Fibroblast of mammary gland (primary cell): ENCODE measurements at regions not wholly inside any gene's neighbourhood (a gene's known extent, or its start where the extent isn't known, plus 50 kb on each side); places are given as distances from the start of the nearest gene placed in this dataset.
A peak's percentile ranks its signal among the peaks of the same experiment; 100 is the strongest.

Experiments used
- DNase-seq: peaks from one replicate; pipeline ENCODE4 v3.0.0-alpha.2; 2010; ENCODE audit warnings: low read depth
- H3K4me3 ChIP-seq: 2 replicates; pipeline ENCODE4 v1.5.1; 2011; ENCODE audit warnings: low read depth, mild to moderate bottlenecking, low read length, moderate library complexity; ENCODE audit not compliant: control insufficient read depth
- TF ChIP-seq, protein P1 (sequence below): conservative IDR thresholded peaks from 2 replicates; pipeline ENCODE4 v1.5.1; 2011; ENCODE audit warnings: low read depth, low read length, inconsistent platforms; ENCODE audit not compliant: control insufficient read depth, insufficient read depth

DNA sequence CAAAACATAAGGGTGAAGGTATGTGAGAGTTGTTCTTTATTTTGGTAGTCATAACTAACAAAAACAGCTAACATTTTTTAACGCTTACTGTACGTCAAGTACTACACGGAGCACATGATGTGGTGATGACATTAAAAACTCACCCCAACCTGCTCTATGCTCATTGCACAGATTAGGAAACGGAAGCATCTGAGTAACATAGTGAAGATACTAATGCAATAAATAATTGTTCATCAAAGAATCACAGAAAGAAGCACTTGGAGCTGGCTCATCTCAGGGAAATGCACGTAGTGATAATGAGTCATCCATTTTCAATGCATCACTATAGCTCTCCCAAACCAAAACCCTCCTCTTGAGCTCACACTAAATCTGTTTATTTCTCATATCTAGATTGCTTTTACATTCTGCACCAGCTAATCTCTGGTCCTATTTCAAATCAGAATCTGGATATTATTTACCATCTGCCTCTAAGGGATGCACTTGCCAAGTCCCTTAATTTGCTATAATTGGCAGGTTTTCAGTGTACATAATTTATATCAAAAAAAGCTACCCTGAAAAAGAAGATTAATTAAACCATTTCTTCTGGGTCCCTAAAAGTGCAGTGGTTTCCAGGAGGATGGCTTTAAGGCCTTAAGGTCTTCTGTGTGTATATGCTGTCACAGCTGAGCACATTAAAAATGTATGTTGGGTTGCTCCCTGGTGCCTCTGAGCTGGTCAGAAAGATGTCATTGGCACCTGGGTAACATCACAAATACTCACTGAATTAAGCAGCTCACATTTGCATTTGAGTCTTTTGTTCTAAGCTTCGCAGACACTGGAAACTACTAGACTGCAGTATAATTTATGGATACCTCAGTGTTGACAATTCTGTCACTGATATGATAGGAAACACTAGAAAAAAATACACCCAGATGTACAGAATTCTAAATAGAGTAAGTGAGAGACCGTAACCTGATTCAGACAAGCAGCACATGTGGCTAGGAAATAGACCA lies 677.4 kb upstream of the CITED2 start:
- TF ChIP-seq, protein P1, sequence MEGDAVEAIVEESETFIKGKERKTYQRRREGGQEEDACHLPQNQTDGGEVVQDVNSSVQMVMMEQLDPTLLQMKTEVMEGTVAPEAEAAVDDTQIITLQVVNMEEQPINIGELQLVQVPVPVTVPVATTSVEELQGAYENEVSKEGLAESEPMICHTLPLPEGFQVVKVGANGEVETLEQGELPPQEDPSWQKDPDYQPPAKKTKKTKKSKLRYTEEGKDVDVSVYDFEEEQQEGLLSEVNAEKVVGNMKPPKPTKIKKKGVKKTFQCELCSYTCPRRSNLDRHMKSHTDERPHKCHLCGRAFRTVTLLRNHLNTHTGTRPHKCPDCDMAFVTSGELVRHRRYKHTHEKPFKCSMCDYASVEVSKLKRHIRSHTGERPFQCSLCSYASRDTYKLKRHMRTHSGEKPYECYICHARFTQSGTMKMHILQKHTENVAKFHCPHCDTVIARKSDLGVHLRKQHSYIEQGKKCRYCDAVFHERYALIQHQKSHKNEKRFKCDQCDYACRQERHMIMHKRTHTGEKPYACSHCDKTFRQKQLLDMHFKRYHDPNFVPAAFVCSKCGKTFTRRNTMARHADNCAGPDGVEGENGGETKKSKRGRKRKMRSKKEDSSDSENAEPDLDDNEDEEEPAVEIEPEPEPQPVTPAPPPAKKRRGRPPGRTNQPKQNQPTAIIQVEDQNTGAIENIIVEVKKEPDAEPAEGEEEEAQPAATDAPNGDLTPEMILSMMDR = no peak
- no peak overlapping the region for H3K4me3 ChIP-seq

GRCh38 chr6:140050101-140050995 lies 675.9 kb upstream of the CITED2 start:
- H3K4me3 ChIP-seq = no peak overlapping the region
- TF ChIP-seq, protein P1 = no peak
- peak; percentile 75 for DNase-seq

More for the DNA sequence above, 677.4 kb upstream of the CITED2 start:
- peak; percentile 99 for DNase-seq

- H3K4me3 ChIP-seq = no peak overlapping the region
- DNase-seq = no peak
- TF ChIP-seq, protein P1 = no peak
Measured at GRCh38 chr6:140049251-140049650, 674.8 kb upstream of the CITED2 start.

- H3K4me3 ChIP-seq = no peak overlapping the region
- TF ChIP-seq, protein P1 = no peak
- DNase-seq = no peak
Measured at GRCh38 chr6:140048202-140048790, 673.8 kb upstream of the CITED2 start.

DNA sequence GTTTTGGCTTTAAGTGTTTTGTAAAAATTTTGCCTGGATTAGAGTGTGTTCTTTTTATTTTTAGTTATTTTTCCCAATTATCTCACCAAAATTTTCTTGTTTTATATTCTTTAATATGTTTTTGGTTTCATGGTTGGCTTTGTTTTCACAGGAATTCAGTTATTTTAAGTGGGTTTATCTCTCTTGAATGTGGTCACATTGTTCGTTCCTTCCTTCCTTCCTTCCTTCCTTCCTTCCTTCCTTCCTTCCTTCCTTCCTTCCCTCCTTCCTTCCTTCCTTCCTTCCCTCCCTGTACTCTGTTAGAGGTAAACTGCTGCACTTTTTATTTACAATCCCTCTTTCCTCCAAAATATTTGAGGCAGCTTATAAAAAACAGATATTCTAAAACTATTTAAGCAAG lies 672.9 kb upstream of the CITED2 start:
- no peak for DNase-seq
- no peak overlapping the region for H3K4me3 ChIP-seq
- TF ChIP-seq, protein P1 = no peak

DNA sequence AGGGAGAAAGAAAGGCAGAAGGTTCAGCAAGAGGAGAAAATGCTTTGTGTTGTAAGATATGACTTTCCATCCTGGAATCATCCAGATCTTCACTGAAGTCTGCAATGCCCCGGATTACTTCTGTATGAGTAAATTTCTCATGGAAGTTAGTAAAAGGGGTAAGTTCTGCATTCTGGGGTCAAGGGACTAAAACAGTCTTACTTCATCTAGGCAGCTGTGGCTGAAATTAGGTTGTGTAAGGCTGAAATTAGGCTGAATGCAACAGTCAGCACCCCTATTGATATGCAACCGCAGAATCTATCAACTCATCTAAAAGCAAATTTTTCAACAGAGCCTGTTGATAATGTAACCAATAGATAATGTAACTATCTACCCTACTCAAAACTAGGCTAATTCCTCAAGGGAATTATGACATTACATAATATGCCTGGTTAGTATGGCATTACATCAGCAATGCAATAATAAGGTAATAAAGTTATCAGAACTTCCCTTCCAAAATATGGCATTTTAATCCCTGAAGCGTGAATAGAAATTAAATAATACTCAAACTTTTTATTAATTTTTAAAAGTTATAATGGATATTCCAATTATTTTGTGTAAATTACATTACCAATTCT lies 671.7 kb upstream of the CITED2 start:
- no peak for DNase-seq
- TF ChIP-seq, protein P1 = no peak
- no peak overlapping the region for H3K4me3 ChIP-seq
